ENCODE measurements at regions not wholly inside any gene's neighbourhood (a gene's known extent, or its start where the extent isn't known, plus 50 kb on each side); places are given as distances from the start of the nearest gene placed in this dataset.
"Not testable (repeated sequence)": the region's sequence is repeated elsewhere in the genome, so short reads cannot be mapped to it uniquely, and the experiment has no call there.

- TF ChIP-seq JUND (IDR thresholded peaks at IDR 0.05); POLR2AphosphoS5 (IDR thresholded peaks at IDR 0.05; ENCODE audit: low read depth, low read length); CTCF (IDR thresholded peaks at IDR 0.05); EP300 (IDR thresholded peaks at IDR 0.05; ENCODE audit: borderline replicate concordance in 1 of 2, low read depth in 1 of 2, low read length in 1 of 2); ELF1 (IDR thresholded peaks at IDR 0.05); SIN3A (IDR thresholded peaks at IDR 0.05; ENCODE audit: borderline replicate concordance, low read depth, low read length); ZBTB33 (IDR thresholded peaks at IDR 0.05; ENCODE audit: borderline replicate concordance, low read depth); PBX3 (IDR thresholded peaks at IDR 0.05); RXRA (IDR thresholded peaks at IDR 0.05; ENCODE audit: borderline replicate concordance, low read depth): not testable (repeated sequence)
These were observed 188.9 kb upstream of the FAM174A start for GRCh38 chr5:100346269-100346668.

All from SK-N-SH (cell line).